GM23338 (cell line): ENCODE measurements at regions not wholly inside any gene's neighbourhood (a gene's known extent, or its start where the extent isn't known, plus 50 kb on each side); places are given as distances from the start of the nearest gene placed in this dataset.

ENCODE experiments used
- ATAC-seq: fragments of 200-7000 bp; cut with Tn5 transposase; 3 replicates; pipeline ENCODE4 v1.9.1; 2020
- DNase-seq: peaks from one replicate; pipeline ENCODE4 v3.0.0-alpha.2; 2015; ENCODE audit warnings: low spot score
- H2AFZ ChIP-seq: fragments of 200-600 bp; sonication (generic); 2 replicates; pipeline ENCODE4 v1.8.0; 2016; ENCODE audit warnings: antibody characterized with exemption, mild to moderate bottlenecking, moderate library complexity
- H3F3A ChIP-seq: fragments of 200-600 bp; sonication (generic); replicated peaks from 2 replicates; pipeline ENCODE4 v1.8.0; 2017; ENCODE audit warnings: antibody characterized with exemption, mixed run types, low read depth
- H3K27ac ChIP-seq: fragments of 200-600 bp; sonication (generic); 2 replicates; pipeline ENCODE4 v1.6.1; 2016; ENCODE audit warnings: low read depth
- H3K27me3 ChIP-seq: fragments of 200-600 bp; sonication (generic); 2 replicates; pipeline ENCODE4 v1.8.0; 2016; ENCODE audit warnings: mild to moderate bottlenecking, mixed run types, moderate library complexity; ENCODE audit not compliant: insufficient read depth
- H3K36me3 ChIP-seq: fragments of 200-600 bp; sonication (generic); 2 replicates; pipeline ENCODE4 v1.8.0; 2016; ENCODE audit warnings: mild to moderate bottlenecking; ENCODE audit not compliant: insufficient read depth
- H3K4me1 ChIP-seq: fragments of 200-600 bp; sonication (generic); 2 replicates; pipeline ENCODE4 v1.8.0; 2016; ENCODE audit warnings: mild to moderate bottlenecking, moderate library complexity; ENCODE audit not compliant: insufficient read depth
- H3K4me2 ChIP-seq: fragments of 200-600 bp; sonication (generic); 2 replicates; pipeline ENCODE4 v1.7.1; 2017; ENCODE audit warnings: mixed run types
- H3K4me3 ChIP-seq: fragments of 200-600 bp; sonication (generic); 2 replicates; pipeline ENCODE4 v1.6.1; 2016; ENCODE audit warnings: mixed run types
- H3K79me2 ChIP-seq: fragments of 200-600 bp; sonication (generic); replicated peaks from 2 replicates; pipeline ENCODE4 v1.8.0; 2017; ENCODE audit warnings: mild to moderate bottlenecking; ENCODE audit not compliant: insufficient read depth
- H3K9me2 ChIP-seq: fragments of 200-600 bp; sonication (generic); 2 replicates; pipeline ENCODE4 v1.8.0; 2017; ENCODE audit not compliant: insufficient read depth
- H4K20me1 ChIP-seq: fragments of 200-600 bp; sonication (generic); replicated peaks from 2 replicates; pipeline ENCODE4 v1.8.0; 2017; ENCODE audit warnings: mild to moderate bottlenecking; ENCODE audit not compliant: insufficient read depth
- H3K27ac Mint-ChIP-seq: 2 replicates; pipeline ENCODE4 v1.8.0; 2020; ENCODE audit warnings: inconsistent platforms, mild to moderate bottlenecking, moderate library complexity, mixed read lengths
- H3K27me3 Mint-ChIP-seq: 3 replicates; pipeline ENCODE4 v1.8.0; 2022; ENCODE audit warnings: low read depth, mild to moderate bottlenecking, moderate library complexity, mixed read lengths, inconsistent platforms; ENCODE audit not compliant: insufficient read depth, poor library complexity
- H3K36me3 Mint-ChIP-seq: 3 replicates; pipeline ENCODE4 v1.8.0; 2021; ENCODE audit warnings: low read depth, mild to moderate bottlenecking, inconsistent platforms, moderate library complexity, mixed read lengths
- H3K4me1 Mint-ChIP-seq: 3 replicates; pipeline ENCODE4 v1.8.0; 2020; ENCODE audit warnings: mild to moderate bottlenecking, inconsistent platforms, mixed read lengths
- H3K4me3 Mint-ChIP-seq: 3 replicates; pipeline ENCODE4 v1.8.0; 2021; ENCODE audit warnings: moderate library complexity, mild to moderate bottlenecking, inconsistent platforms, mixed read lengths
- H3K9me3 Mint-ChIP-seq: 3 replicates; pipeline ENCODE4 v1.8.0; 2020; ENCODE audit warnings: moderate library complexity, mild to moderate bottlenecking, inconsistent platforms, mixed read lengths
- CREB1 ChIP-seq: fragments of 250-450 bp; sonication (Bioruptor Pico); IDR thresholded peaks from 2 replicates; pipeline ENCODE4 v1.5.0; 2020; ENCODE audit warnings: low read depth, mild to moderate bottlenecking, moderate library complexity
- EZH2phosphoT487 ChIP-seq: fragments of 200-600 bp; sonication (generic); IDR thresholded peaks from one replicate; pipeline ENCODE4 v1.8.1; 2018; ENCODE audit warnings: antibody characterized with exemption; ENCODE audit not compliant: unreplicated experiment
- JUNB ChIP-seq: IDR thresholded peaks from one replicate; pipeline ENCODE4 v1.6.1; 2016; ENCODE audit warnings: antibody characterized with exemption; ENCODE audit not compliant: unreplicated experiment
- NANOG ChIP-seq: IDR thresholded peaks from 2 replicates; pipeline ENCODE4 v1.6.1; 2016; ENCODE audit warnings: antibody characterized with exemption, borderline replicate concordance
- POLR2AphosphoS5 ChIP-seq: IDR thresholded peaks from 2 replicates; pipeline ENCODE4 v1.6.1; 2016; ENCODE audit warnings: antibody characterized with exemption, low read depth
- STAT1 ChIP-seq: IDR thresholded peaks from one replicate; pipeline ENCODE4 v1.6.1; 2016; ENCODE audit warnings: antibody characterized with exemption; ENCODE audit not compliant: unreplicated experiment
- ZNF114 ChIP-seq: fragments of 250-450 bp; sonication (Bioruptor Pico); IDR thresholded peaks from 2 replicates; pipeline ENCODE4 v1.5.0; 2020; ENCODE audit warnings: mild to moderate bottlenecking, moderate library complexity
- ZNF331 ChIP-seq: fragments of 250-450 bp; sonication (Bioruptor Pico); IDR thresholded peaks from 2 replicates; pipeline ENCODE4 v1.5.0; 2020; ENCODE audit warnings: low read depth, mild to moderate bottlenecking, moderate library complexity
- TF ChIP-seq, protein P1 (sequence below): fragments of 250-450 bp; sonication (Bioruptor Pico); IDR thresholded peaks from 2 replicates; pipeline ENCODE4 v1.5.0; 2020; ENCODE audit warnings: mild to moderate bottlenecking, moderate library complexity
- TF ChIP-seq, protein P2 (sequence below), 2 experiments: fragments of 200-600 bp in 1 of 2; sonication (generic) in 1 of 2; conservative IDR thresholded peaks; 2 replicates each; pipeline versions ENCODE4 v1.5.1 to v1.6.1; 2016 to 2017; ENCODE audit warnings: antibody characterized with exemption in 2 of 2, low read depth in 2 of 2, mild to moderate bottlenecking in 2 of 2, moderate library complexity in 1 of 2

GRCh38 chr2:21328177-21328576 lies 204.4 kb downstream of the TDRD15 start (continued):
- TF ChIP-seq, protein P1, sequence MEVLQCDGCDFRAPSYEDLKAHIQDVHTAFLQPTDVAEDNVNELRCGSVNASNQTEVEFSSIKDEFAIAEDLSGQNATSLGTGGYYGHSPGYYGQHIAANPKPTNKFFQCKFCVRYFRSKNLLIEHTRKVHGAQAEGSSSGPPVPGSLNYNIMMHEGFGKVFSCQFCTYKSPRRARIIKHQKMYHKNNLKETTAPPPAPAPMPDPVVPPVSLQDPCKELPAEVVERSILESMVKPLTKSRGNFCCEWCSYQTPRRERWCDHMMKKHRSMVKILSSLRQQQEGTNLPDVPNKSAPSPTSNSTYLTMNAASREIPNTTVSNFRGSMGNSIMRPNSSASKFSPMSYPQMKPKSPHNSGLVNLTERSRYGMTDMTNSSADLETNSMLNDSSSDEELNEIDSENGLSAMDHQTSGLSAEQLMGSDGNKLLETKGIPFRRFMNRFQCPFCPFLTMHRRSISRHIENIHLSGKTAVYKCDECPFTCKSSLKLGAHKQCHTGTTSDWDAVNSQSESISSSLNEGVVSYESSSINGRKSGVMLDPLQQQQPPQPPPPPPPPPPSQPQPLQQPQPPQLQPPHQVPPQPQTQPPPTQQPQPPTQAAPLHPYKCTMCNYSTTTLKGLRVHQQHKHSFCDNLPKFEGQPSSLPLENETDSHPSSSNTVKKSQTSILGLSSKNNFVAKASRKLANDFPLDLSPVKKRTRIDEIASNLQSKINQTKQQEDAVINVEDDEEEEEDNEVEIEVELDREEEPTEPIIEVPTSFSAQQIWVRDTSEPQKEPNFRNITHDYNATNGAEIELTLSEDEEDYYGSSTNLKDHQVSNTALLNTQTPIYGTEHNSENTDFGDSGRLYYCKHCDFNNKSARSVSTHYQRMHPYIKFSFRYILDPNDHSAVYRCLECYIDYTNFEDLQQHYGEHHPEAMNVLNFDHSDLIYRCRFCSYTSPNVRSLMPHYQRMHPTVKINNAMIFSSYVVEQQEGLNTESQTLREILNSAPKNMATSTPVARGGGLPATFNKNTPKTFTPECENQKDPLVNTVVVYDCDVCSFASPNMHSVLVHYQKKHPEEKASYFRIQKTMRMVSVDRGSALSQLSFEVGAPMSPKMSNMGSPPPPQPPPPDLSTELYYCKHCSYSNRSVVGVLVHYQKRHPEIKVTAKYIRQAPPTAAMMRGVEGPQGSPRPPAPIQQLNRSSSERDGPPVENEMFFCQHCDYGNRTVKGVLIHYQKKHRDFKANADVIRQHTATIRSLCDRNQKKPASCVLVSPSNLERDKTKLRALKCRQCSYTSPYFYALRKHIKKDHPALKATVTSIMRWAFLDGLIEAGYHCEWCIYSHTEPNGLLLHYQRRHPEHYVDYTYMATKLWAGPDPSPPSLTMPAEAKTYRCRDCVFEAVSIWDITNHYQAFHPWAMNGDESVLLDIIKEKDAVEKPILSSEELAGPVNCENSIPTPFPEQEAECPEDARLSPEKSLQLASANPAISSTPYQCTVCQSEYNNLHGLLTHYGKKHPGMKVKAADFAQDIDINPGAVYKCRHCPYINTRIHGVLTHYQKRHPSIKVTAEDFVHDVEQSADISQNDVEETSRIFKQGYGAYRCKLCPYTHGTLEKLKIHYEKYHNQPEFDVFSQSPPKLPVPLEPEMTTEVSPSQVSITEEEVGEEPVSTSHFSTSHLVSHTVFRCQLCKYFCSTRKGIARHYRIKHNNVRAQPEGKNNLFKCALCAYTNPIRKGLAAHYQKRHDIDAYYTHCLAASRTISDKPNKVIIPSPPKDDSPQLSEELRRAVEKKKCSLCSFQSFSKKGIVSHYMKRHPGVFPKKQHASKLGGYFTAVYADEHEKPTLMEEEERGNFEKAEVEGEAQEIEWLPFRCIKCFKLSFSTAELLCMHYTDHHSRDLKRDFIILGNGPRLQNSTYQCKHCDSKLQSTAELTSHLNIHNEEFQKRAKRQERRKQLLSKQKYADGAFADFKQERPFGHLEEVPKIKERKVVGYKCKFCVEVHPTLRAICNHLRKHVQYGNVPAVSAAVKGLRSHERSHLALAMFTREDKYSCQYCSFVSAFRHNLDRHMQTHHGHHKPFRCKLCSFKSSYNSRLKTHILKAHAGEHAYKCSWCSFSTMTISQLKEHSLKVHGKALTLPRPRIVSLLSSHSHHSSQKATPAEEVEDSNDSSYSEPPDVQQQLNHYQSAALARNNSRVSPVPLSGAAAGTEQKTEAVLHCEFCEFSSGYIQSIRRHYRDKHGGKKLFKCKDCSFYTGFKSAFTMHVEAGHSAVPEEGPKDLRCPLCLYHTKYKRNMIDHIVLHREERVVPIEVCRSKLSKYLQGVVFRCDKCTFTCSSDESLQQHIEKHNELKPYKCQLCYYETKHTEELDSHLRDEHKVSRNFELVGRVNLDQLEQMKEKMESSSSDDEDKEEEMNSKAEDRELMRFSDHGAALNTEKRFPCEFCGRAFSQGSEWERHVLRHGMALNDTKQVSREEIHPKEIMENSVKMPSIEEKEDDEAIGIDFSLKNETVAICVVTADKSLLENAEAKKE (CRISPR knock-in tag), result no peak
- TF ChIP-seq STAT1, result no peak
- no peak for TF ChIP-seq ZNF331 (CRISPR knock-in tag)
- TF ChIP-seq POLR2AphosphoS5, result no peak
- TF ChIP-seq JUNB, result no peak
- no peak for TF ChIP-seq EZH2phosphoT487
- no peak for TF ChIP-seq ZNF114 (CRISPR knock-in tag)
- TF ChIP-seq, protein P2, sequence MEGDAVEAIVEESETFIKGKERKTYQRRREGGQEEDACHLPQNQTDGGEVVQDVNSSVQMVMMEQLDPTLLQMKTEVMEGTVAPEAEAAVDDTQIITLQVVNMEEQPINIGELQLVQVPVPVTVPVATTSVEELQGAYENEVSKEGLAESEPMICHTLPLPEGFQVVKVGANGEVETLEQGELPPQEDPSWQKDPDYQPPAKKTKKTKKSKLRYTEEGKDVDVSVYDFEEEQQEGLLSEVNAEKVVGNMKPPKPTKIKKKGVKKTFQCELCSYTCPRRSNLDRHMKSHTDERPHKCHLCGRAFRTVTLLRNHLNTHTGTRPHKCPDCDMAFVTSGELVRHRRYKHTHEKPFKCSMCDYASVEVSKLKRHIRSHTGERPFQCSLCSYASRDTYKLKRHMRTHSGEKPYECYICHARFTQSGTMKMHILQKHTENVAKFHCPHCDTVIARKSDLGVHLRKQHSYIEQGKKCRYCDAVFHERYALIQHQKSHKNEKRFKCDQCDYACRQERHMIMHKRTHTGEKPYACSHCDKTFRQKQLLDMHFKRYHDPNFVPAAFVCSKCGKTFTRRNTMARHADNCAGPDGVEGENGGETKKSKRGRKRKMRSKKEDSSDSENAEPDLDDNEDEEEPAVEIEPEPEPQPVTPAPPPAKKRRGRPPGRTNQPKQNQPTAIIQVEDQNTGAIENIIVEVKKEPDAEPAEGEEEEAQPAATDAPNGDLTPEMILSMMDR (conservative IDR thresholded peaks at IDR 0.05; ENCODE audit: low read depth in 2 of 2), result no peak

DNA sequence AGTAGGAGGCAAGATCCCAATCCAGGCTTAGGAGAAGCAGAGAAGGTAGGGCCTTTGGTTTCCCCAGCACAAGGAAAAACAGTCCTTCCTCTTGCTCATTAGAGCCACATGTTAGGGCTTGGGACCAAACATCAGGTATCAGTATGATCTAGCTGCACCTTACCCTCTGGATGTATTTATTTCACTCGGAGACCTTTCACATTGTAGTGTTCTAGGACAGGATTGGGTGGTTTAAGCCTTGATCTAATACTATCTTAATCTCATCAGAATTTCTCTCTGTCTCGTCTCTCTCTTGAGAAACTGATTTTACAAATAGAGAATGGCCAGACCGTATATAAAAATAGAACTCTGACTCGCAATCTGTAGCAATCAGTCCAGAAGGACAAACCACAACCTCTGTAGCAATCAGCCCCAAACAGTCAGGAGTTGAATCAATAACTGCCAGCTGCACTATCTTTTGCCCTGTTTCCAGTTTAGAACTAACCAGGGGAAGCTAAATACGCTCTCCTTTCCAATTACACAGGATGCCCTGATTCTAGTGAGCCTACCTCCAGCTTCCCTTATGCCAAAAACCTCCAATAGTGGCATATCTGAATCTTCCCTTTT lies 207.1 kb downstream of the TDRD15 start:
- Histone ChIP-seq H2AFZ (no peak overlapping the region), H3K79me2 (no peaks in the 10 kb centered on the region), H3K4me1 (no peaks in the 10 kb centered on the region), H3K9me2 (no peaks in the 10 kb centered on the region), H3K4me3 (no peak overlapping the region), H3K36me3 (no peaks in the 10 kb centered on the region; the same call in 1 of the 2 replicates), H3K4me2 (no peak overlapping the region), H4K20me1 (no peaks in the 10 kb centered on the region), H3F3A (no peaks in the 10 kb centered on the region), H3K27ac (no peak overlapping the region), H3K27me3 (no peaks in the 10 kb centered on the region)
- peaks cover 17% of the 10 kb centered on the region for H3K9me3 Mint-ChIP-seq
- H3K27ac Mint-ChIP-seq, result no peak overlapping the region
- ATAC-seq (no peak), DNase-seq (no peak)
- no peak overlapping the region for H3K4me3 Mint-ChIP-seq
- no peaks in the 10 kb centered on the region for H3K27me3 Mint-ChIP-seq
- peaks cover 13% of the 10 kb centered on the region for H3K4me1 Mint-ChIP-seq
- peaks cover 12% of the 10 kb centered on the region; the same call in 2 of the 3 replicates for H3K36me3 Mint-ChIP-seq
- TF ChIP-seq CREB1 (CRISPR knock-in tag) (no peak), NANOG (no peak), ZNF331 (CRISPR knock-in tag) (no peak), EZH2phosphoT487 (no peak), JUNB (no peak), POLR2AphosphoS5 (no peak)
